SK-N-MC (cell line): ENCODE measurements at regions not wholly inside any gene's neighbourhood (a gene's known extent, or its start where the extent isn't known, plus 50 kb on each side); places are given as distances from the start of the nearest gene placed in this dataset.

ENCODE experiments used
- EZH2 ChIP-seq: fragments of 200-600 bp; sonication (generic); IDR thresholded peaks from one replicate; pipeline ENCODE4 v1.6.1; 2017; ENCODE audit warnings: antibody characterized with exemption
- FOXP2 ChIP-seq: optimal IDR thresholded peaks from 2 replicates; pipeline ENCODE3; 2011; ENCODE audit warnings: mild to moderate bottlenecking, moderate library complexity; ENCODE audit not compliant: insufficient read depth; ENCODE audit errors: extremely low read length, control extremely low read depth
- POLR2AphosphoS5 ChIP-seq: IDR thresholded peaks from 2 replicates; pipeline ENCODE4 v1.6.1; 2012; ENCODE audit warnings: mild to moderate bottlenecking, low read depth, low read length, borderline replicate concordance

DNA sequence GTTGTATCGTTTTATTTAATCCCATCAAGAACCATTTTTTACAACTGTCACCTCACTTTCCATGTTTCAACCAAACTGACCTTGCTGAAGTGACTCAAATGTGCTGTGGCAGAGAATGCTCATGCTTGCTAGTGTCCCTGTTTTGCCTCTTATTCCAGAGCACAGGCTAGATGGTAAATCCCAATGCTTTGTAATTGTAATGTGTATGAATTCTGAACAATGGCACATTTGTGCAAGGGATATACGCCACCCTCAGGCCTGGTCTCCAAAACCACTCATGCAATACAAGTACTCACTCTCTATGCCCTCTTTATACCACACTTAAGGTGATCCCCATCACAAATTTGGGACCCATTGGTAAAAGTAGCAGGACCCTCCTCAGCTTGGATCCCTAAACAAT, 313.6 kb downstream of the HHIPL2 start:
- no peak for TF ChIP-seq POLR2AphosphoS5
- no peak for TF ChIP-seq EZH2
- no peak for TF ChIP-seq FOXP2
